HPDE6-E6E7 (cell line): ENCODE measurements at regions not wholly inside any gene's neighbourhood (a gene's known extent, or its start where the extent isn't known, plus 50 kb on each side); places are given as distances from the start of the nearest gene placed in this dataset.
"Not testable (repeated sequence)": the region's sequence is repeated elsewhere in the genome, so short reads cannot be mapped to it uniquely, and the experiment has no call there.

ENCODE experiments used
- DNase-seq: peaks from one replicate; pipeline ENCODE4 v3.0.0; 2011; ENCODE audit warnings: missing footprints; ENCODE audit errors: extremely low spot score

DNA sequence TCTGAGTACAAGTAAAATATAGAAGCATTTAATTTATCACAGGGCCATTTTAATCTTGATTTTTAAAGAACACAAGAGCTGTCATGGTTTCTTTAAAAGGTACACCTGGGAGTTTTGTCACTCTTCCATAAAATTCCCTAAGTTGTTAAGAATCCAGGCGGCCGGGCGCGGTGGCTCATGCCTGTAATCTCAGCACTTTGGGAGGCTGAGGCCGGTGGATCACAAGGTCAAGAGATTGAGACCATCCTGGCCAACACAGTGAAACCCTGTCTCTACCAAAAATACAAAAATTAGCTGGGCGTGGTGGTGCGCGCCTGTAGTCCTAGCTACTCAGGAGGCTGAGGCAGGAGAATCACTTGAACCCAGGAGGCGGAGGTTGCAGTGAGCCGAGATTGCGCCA, 278.3 kb downstream of the PCDH17 start:
- DNase-seq, result not testable (repeated sequence)

DNA sequence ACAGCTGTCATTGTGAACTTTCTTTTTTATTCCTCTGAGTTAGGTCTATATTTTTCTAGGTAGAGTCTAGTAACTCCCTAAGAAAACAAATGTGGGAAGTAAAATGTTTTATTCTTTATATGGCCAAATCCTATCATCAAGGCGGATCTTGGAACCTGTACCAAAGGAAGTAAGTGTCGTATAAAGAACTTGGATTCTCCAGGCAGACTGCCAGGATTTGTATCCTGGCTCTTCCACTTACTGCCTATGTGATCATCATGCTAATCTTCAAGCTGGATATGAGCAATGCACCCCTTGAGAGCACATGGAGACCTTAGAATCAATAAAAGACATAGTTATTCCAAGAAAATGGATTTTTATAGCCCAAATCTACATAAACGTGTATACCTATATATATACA, 286.5 kb downstream of the PCDH17 start:
- no peak for DNase-seq

DNA sequence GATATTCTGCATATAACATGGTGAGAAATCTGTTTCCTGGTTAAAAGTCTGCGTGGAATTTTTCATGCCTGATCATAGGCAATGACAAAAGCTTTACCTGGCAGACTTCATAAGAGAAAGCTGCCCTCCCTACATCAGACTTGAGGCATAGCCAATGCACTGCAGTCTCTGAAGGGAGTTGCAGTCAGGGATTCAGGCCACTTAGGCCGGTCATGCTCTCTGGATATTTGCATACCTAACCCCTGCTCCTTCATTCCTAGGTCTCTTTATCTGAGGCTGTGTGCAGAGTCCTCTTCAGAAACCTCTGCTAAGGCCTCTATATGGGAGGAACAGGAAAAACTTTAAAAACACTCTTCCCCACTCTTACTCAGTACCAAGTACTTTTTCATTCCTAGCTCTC, 287.4 kb downstream of the PCDH17 start:
- DNase-seq, result no peak

DNA sequence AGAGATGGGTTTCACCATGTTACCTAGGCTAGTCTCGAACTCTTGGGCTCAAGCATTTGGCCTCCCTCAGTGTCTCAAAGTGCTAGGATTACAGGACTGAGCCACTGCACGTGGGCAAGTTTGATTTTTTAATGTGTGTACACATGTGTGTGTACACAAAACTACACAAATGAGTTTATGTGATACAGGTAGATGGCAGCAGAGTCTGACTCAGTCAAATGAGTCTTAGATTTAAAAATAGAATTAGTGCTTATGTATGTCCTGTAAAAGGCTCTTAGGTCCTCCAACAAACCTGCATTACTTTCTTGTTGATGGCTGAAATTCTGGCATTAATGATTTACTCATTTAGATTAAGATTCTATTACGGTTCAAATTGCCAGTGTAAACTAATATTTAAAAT, 293.7 kb downstream of the PCDH17 start:
- DNase-seq, result no peak

DNA sequence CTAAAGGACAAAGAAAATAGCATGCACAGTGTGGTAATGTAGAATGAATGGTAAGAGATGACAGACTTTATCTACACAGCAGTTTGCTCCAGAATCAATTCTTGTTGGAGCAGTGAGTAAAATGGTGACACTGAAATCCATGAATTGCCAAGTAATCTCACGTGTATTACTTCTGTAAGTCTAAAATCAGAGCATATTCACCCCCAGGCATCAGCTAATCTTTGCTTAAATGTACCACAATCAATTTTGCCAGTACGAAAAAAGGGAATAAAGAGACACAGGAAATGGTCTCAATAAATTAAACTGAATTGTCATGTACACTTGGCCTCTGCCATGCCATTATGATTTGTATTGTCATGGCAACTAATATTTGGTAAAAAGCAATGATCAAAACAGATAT, 294.2 kb downstream of the PCDH17 start:
- DNase-seq, result no peak

DNA sequence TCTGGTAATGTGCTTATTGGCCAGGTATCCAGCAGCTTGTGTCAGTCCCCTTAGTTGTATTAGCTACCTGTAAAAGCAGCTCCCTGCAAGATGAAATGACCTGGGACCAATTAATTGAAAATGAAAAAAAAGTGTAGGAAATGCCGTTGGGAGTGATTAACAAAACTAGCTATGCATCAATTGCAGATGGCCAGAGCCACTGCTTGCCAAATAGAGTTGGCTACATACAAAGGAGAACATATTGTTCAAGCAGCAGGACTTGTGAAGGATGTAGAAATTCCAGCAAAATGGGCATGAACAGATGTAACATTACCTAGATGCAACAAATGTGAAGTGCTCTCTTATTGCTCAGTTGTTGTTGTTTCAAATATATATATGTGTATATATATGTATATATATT, 300.5 kb downstream of the PCDH17 start:
- DNase-seq, result no peak

DNA sequence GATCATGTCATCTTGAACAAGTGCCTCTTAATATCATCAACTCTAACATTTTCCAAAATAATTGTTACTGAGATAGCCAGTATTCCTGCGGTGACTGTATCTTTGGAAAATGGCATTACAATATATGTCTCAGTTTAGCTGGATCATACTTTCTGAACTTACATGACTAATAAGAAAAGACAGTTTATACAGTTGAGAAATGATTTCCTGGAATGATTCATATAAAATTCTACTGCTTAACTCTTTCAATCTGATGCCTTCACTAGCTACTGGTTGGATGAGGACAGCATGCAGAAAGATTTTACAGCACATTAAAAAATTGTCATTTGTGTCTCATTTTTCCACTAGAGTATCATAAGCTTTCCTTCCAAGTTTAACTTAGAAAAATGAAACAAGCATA, 302.1 kb downstream of the PCDH17 start:
- DNase-seq, result peak; percentile 2

DNA sequence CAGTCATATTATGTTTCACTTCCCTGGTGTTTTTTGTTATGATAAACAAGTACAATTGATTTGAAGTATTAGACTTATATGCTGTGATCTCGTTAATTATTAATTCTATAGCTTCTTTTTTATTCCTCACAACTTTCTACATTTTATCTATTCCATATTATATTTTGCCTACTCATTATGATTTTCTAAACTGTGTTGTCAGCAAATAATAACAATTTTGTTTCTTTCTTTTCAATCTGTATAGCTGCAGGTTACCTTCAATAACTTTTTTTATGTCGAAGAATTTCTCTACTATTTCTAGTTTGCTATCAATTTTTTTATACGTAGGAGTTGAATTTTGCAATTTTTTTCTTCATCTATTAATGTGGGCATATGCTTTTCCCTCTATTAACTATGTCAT, 304.4 kb downstream of the PCDH17 start:
- DNase-seq, result no peak

DNA sequence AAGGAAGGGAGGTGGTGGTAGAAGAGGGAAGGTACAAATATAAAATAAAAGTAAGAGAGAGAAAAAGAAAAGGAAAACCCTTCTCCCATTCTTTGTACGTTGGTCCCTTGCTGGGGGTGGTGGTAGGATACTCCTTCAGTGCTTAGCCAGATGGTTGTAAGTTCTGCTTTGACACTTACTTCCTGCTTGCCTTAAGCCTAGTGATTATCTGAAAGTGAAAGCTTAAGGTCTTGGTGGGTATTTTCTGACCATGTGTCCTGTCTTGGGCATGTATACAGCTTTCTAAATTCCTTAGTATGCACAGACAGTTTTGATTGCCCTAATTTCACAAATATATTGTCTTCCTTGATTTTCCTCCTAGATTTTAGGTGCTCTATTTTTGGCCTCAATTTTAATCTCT, 314.8 kb downstream of the PCDH17 start:
- DNase-seq, result no peak

DNA sequence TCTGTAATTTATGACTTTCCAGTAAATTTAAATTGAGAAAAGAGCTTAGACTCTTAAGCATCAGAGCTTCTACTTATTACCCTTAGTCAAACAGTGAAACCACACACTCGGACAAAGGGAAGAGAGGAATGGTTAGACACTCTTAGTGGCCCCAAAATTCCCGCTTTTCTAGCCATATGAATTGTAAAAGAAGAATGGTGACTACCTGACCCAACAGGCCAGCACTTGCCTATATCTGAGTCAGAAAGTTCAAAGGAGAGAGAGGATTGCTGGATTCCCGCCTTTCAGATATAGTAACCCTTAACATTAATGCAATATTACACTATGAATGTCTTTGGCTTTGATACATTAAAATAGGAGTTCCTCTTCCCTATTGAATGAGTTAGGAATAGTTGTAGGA, 317.3 kb downstream of the PCDH17 start:
- peak; percentile 20 for DNase-seq

DNA sequence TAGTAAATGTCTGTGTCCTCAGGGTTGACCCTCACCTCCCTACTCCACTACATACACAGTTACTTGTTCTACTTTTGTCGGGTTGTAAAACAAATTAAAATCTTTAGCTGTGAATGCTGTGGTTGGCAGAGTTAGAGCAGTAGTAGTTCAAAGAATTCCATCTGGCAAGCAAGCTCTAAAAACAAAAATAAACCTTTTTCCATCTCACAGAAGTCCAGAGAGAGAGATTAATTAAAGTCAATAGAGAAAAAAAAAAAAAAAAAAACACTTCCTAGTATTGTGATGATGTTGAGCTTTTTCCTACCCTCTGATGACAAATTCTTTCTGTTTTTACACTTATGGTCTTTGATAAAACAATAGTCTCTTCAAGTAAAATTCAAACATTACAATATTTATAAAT, 338.4 kb downstream of the PCDH17 start:
- DNase-seq, result no peak

DNA sequence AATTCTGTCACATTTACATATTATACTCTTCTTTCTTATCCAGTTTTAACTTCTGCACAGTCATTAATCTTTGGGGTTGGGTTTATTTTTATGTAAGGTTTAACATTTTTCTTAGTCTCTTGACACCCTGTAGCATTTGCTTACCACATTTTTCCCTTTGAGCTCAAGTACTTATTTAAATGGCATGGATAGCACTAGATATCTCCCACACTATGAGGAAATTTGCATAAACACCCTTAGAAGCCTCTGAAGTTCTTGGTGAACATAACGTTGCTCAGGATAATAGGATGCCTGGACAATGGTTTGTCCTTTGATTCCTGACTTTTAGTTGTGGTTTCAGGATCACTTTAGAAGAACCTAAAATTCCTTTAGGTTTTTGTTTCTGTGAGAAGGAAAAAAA, 338.9 kb downstream of the PCDH17 start:
- DNase-seq, result no peak

DNA sequence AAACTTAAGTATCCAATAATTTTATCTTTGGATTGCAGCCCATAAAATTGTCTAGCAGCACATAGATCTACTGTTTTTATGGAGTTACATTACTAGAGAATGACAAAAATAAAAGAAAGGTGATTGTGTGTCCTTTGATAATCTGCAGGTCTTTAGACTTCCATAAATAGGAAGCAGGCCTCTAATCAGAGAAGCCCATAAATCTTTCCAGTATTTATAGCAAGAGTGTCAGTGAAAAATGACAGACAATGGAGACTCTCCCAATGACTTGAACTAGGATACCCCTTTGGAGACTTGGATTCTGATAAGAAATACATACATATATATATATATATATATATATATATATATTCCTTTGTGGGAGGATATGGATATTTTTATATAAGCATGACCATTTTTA, 351.2 kb downstream of the PCDH17 start:
- DNase-seq, result no peak

DNA sequence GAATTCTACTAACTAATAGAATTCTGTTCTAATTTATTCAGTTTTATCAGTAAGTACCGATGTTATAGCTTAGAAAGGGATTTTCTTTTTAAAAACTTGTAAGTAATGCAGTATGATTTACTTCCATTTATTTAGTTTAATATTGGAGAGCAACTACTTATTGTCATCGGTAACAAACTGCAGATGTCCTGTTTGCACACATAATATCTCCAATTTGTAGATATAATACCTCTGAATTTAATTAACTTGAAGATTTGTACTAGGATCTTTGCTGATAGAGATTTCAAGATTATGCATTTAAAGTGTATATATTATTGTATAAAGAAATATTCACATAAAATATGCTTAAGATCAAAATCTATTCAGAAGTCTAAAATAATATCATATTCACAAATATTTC, 356.7 kb downstream of the PCDH17 start:
- no peak for DNase-seq

DNA sequence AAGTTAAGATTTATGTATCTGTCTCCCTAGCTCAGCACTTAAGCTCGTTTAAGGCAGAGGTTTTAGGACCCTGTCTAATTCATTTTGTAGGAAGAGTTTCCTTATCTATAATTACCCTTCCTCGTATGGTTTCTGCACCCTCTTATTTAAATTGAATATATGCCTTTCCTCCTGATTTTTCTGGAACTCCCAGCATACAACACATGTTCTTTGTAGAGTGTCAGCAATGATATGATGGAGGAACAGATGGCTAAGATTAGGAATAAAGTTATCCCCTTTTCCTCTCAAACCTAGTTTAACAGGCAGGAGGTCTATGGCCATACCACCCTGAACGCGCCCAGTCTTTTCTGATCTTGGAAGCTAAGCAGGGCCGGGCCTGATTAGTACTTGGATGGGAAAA, 359.5 kb downstream of the PCDH17 start:
- no peak for DNase-seq

DNA sequence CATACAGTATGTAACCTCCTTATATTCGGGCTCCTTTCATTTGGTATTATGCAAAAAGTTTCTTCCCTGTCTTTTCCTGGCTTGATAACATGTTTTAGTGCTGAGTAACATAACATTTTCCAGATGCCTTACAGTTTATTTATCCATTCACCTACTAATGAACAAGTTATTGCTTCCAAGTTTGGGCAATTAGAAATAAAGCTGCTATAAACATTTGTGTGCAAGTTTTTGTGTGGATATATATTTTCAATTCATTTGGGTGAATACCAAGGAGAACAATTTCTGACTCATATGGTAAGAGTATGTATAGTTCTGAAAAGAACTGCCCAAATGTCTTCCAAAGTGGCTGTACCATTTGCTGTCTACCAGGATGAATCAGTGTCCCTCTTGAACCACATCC, 360.9 kb downstream of the PCDH17 start:
- DNase-seq, result no peak

DNA sequence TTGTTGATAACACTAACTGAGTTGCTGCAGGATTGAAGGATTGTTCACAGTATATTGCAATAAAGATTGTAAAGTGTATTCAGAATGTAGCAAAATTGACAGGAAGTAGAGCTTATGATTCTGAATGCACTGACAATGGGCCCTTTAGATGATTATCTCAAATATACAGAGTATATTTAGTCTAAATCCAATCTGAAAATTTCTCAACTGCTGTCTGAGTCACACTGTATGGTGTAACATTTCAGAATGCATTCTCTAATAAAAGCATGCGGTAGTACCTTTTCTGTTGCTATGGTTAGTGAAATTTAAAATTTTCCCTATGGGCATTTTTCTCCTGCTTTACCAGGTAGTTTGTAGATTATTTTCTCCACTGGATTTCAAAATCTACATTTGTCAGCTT, 365.2 kb downstream of the PCDH17 start:
- peak; percentile 37 for DNase-seq

DNA sequence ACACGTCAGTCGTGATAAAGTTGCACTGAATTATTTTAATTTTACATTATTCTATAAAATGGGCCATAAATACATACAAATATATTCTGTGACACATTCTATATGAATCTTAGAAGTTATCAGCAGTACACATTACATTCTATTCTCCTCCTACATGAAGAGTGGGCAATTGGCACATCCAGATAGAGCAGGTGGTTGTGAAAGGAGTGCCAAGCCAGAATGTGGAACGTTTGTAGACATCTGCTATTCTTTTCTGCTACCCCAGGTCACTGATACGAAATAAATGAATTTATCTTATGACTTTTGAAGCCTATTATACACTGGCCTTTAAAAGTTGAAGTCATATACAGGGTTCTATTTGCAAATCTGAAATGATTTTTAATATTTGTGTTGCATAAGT, 373.2 kb downstream of the PCDH17 start:
- no peak for DNase-seq

DNA sequence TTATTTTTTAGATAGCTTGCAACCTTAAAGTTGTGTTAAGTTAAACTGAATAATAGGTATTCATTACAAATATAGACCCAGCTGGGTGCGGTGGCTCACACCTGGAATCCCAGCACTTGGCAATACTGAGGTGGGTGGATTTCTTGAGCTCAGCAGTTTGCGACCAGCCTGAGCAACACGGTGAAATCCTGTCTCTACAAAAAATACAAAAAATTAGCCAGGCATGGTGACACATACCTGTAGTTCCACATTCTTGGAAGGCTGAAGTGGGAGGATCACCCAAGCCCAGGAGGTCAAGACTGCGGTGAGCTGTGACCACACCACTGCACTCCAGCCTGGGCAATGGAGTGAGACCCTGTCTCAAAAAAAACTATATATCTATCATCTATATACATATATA, 386.5 kb downstream of the PCDH17 start:
- DNase-seq, result no peak

DNA sequence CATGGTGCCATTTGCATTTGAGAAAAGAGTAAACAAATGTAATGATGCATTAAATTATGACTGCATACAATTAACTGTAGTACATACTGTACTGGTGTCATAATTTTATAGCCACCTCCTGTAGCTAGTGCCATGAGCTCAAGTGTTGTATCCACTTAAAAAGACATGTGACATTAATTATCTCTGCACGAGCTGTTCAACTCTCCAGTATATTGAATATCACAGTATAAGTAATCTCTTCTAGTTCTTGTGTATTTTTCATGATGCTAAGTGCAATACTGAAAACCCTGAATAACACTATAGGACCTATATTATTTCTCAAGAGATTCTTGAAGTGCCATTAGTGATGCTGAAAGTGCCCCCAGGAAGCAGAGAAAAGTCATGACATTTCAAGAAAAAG, 387.3 kb downstream of the PCDH17 start:
- no peak for DNase-seq

DNA sequence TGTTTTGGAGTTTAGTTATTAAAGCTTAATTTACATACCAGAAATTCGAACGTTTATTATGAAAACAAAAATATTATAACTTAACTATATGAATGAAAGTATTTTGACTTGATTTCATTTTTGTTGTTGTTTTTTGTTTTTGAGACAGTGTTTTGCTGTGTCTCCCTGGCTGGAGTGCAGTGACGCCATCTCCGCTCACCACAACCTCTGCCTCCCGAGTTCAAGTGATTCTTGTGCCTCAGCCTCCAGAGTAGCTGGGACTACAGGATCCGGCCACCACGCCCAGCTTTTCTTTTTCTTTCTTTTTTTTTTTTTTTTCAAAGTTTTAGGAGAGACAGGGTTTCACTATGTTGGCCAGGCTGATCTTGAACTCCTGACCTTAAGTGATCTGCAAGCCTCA, 392.6 kb downstream of the PCDH17 start:
- no peak for DNase-seq

DNA sequence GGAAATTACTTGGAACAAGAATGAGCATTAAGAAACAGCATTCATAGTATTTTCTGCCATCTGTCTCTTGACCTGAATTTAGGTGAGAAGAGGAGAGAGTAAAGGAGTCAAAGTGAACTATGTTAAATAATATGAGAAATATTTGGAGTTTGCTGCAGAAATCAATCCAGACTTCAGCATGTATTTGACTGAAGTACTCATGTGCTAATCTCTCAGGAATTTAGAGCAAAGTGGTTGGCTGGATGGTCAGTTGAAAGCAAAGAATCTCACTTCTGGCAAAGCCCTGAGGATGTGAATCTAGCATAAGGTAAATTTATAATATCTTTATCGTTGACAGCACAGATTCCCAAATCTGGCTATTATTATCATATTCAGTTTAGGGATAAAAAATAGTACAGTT, 394.3 kb downstream of the PCDH17 start:
- no peak for DNase-seq

DNA sequence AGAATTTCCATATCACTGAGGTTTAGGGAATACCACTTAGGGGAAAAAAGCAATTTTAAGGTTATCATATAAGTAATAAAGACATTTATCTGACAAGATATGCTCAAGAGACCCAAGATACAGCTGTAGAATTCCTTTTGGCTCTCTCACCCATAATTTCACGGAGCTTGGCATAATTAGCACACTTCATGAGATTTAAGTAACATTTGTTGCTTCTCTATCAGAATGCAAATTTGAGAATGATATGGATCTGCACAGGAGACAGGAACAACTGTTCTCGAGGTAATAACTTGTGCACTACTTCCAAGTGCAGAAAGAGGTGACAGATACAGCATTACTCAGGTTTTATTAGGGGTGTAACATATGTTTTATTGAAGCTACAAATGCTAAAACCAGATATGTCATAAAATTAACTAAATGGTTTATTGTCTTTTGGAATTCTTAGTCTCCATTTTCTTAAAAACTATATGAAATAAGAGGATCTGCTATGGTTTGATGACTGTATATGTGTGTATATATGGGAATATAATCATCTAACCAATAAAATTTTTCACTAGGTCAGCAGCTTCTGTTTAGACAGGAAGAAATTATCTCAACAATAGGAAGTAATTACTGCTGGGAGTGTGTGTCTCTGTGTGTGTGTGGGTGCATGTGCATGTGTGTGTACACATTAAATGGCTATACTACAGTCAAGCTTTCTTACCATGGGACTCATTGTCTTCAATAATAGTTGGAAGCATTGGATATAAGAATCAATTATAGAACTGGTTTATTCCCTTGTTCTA, 401.3 kb downstream of the PCDH17 start:
- no peak for DNase-seq

DNA sequence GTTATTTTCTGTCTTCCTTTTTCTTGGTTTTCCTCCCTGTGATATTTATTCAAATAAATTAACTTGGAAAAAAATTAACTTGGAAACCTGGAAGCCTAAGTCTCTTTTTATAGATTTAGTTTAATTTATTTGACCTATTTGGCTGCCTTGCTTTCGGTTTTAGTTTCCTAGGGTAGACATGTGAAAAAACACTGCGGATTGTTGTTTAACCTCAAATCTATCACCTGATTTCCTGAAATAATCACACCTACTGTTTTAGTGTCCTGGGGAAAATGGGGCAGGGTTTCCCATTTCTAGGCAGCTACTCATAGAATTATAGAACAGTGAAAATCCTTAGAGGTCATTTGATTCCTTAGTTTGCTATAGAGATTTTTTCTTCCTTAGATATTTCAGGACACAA, 412.4 kb downstream of the PCDH17 start:
- no peak for DNase-seq
